OCI-LY7 (cell line): ENCODE measurements at regions not wholly inside any gene's neighbourhood (a gene's known extent, or its start where the extent isn't known, plus 50 kb on each side); places are given as distances from the start of the nearest gene placed in this dataset.

ENCODE experiments used
- BruUV-seq: library from RNA; stranded (reverse); fragments of 400-500 nt; replicated peaks from 2 replicates; lab custom pipeline; 2021; lab: Mats Ljungman, UMichigan
- CTCF ChIA-PET: fragments of 300-600 bp; sonication (Branson Sonifier 250); formaldehyde crosslinking; loops from one replicate; lab custom pipeline; 2022; ENCODE audit warnings: antibody characterized with exemption; ENCODE audit not compliant: unreplicated experiment; lab: Charles Lee
- POLR2A ChIA-PET: fragments of 300-600 bp; sonication (Branson Sonifier 250); formaldehyde crosslinking; loops from one replicate; lab custom pipeline; 2022; ENCODE audit warnings: antibody characterized with exemption; lab: Charles Lee
- DNase-seq: peaks from one replicate; pipeline ENCODE4 v3.0.0-alpha.2; 2015; ENCODE audit warnings: low spot score
- H2AFZ ChIP-seq: fragments of 200-600 bp; sonication (generic), shearing (Covaris generic); 2 replicates; pipeline ENCODE4 v1.6.1; 2014; ENCODE audit warnings: mild to moderate bottlenecking, antibody characterized with exemption, low read length, moderate library complexity
- H3K27ac ChIP-seq: fragments of 200-600 bp; sonication (generic); 2 replicates; pipeline ENCODE4 v1.5.1; 2014; ENCODE audit warnings: mixed run types, low read depth, mild to moderate bottlenecking, moderate library complexity, low read length, inconsistent platforms; ENCODE audit not compliant: poor library complexity, severe bottlenecking
- H3K36me3 ChIP-seq: fragments of 200-600 bp; sonication (generic); 2 replicates; pipeline ENCODE4 v1.6.1; 2014; ENCODE audit warnings: mild to moderate bottlenecking, antibody characterized with exemption, low read length, moderate library complexity, mixed read lengths; ENCODE audit not compliant: insufficient read depth
- H3K4me1 ChIP-seq: fragments of 200-600 bp; sonication (generic); 2 replicates; pipeline ENCODE4 v1.5.1; 2014; ENCODE audit warnings: mild to moderate bottlenecking, low read length; ENCODE audit not compliant: insufficient read depth, poor library complexity, severe bottlenecking
- H3K4me2 ChIP-seq: fragments of 200-600 bp; sonication (generic); 2 replicates; pipeline ENCODE4 v1.6.1; 2014; ENCODE audit warnings: mild to moderate bottlenecking, low read length
- H3K4me3 ChIP-seq: fragments of 200-600 bp; sonication (generic); 2 replicates; pipeline ENCODE4 v1.5.1; 2014; ENCODE audit warnings: mild to moderate bottlenecking, low read depth, low read length; ENCODE audit not compliant: poor library complexity, severe bottlenecking
- H3K79me2 ChIP-seq: fragments of 200-600 bp; sonication (generic); 2 replicates; pipeline ENCODE4 v1.6.1; 2016; ENCODE audit warnings: low read depth, mild to moderate bottlenecking, low read length, moderate library complexity, mixed read lengths; ENCODE audit not compliant: insufficient read depth
- H3K9me2 ChIP-seq: fragments of 200-600 bp; sonication (generic); 2 replicates; pipeline ENCODE4 v1.6.1; 2016; ENCODE audit warnings: mild to moderate bottlenecking, low read length, mixed read lengths; ENCODE audit not compliant: insufficient read depth
- H3K9me3 ChIP-seq: fragments of 200-600 bp; sonication (generic); 2 replicates; pipeline ENCODE4 v1.6.1; 2014; ENCODE audit warnings: mild to moderate bottlenecking, mixed run types, low read length, mixed read lengths
- H4K20me1 ChIP-seq: fragments of 200-600 bp; sonication (generic); 2 replicates; pipeline ENCODE4 v1.6.1; 2014; ENCODE audit warnings: mild to moderate bottlenecking, antibody characterized with exemption, low read length, moderate library complexity, mixed read lengths; ENCODE audit not compliant: insufficient read depth
- CTCF ChIP-seq: fragments of 200-600 bp; sonication (generic); conservative IDR thresholded peaks from 2 replicates; pipeline ENCODE4 v1.5.1; 2014; ENCODE audit warnings: mild to moderate bottlenecking, antibody characterized with exemption, low read length, moderate library complexity, mixed read lengths
- EZH2phosphoT487 ChIP-seq: fragments of 200-600 bp; sonication (generic); IDR thresholded peaks from 2 replicates; pipeline ENCODE4 v1.6.1; 2018; ENCODE audit warnings: low read depth, borderline replicate concordance, mild to moderate bottlenecking, mixed run types, antibody characterized with exemption, low read length, moderate library complexity, mixed read lengths
- intact Hi-C: fragments of 100-400 bp; cut with micrococcal nuclease; formaldehyde crosslinking; loops from one replicate; pipeline ENCODE4 v1.10.0; 2022; ENCODE audit not compliant: unreplicated experiment

GRCh38 chr16:60077861-60078260 lies 1343.7 kb upstream of the GOT2 start:
- Histone ChIP-seq H3K27ac (no peak overlapping the region), H4K20me1 (no peaks in the 10 kb centered on the region), H3K4me1 (no peaks in the 10 kb centered on the region), H3K4me2 (no peak overlapping the region), H3K36me3 (no peaks in the 10 kb centered on the region), H3K79me2 (no peaks in the 10 kb centered on the region), H2AFZ (no peak overlapping the region), H3K9me3 (no peaks in the 10 kb centered on the region), H3K9me2 (no peaks in the 10 kb centered on the region), H3K4me3 (no peak overlapping the region)
- intact Hi-C loops: no loop called here
- POLR2A ChIA-PET: no interaction called here
- TF ChIP-seq EZH2phosphoT487: no peak
- no peak for TF ChIP-seq CTCF
- CTCF ChIA-PET: no interaction called here
- no TSS peak for BruUV-seq
- DNase-seq: no peak

- Histone ChIP-seq H2AFZ (no peak overlapping the region), H3K79me2 (no peaks in the 10 kb centered on the region), H3K4me2 (no peak overlapping the region), H3K9me2 (no peaks in the 10 kb centered on the region), H3K27ac (no peak overlapping the region), H3K4me1 (no peaks in the 10 kb centered on the region), H3K4me3 (no peak overlapping the region), H3K9me3 (no peaks in the 10 kb centered on the region), H4K20me1 (no peaks in the 10 kb centered on the region), H3K36me3 (no peaks in the 10 kb centered on the region)
- no peak for DNase-seq
- no TSS peak for BruUV-seq
- intact Hi-C loops: no loop called here
- ChIA-PET CTCF (no interaction called here), POLR2A (interaction anchor here (1.1 kb wide), 1 partner anchor 25 kb away, joined by 4 read pairs; no protein-coding TSS in a partner anchor)
- TF ChIP-seq EZH2phosphoT487 (no peak), CTCF (no peak)
Observed at GRCh38 chr16:60074378-60074777, 1340.3 kb upstream of the GOT2 start.

GRCh38 chr16:60073376-60073775 lies 1339.3 kb upstream of the GOT2 start:
- DNase-seq: no peak
- Histone ChIP-seq H3K4me2 (no peak overlapping the region), H3K4me3 (no peak overlapping the region), H3K27ac (no peak overlapping the region), H3K4me1 (no peaks in the 10 kb centered on the region), H3K36me3 (no peaks in the 10 kb centered on the region), H2AFZ (no peak overlapping the region), H3K9me2 (no peaks in the 10 kb centered on the region), H3K79me2 (no peaks in the 10 kb centered on the region), H3K9me3 (no peaks in the 10 kb centered on the region), H4K20me1 (no peaks in the 10 kb centered on the region)
- POLR2A ChIA-PET: no interaction called here
- CTCF ChIA-PET: no interaction called here
- BruUV-seq: no TSS peak
- intact Hi-C loops: no loop called here
- no peak for TF ChIP-seq EZH2phosphoT487
- TF ChIP-seq CTCF: no peak
